ENCODE measurements at regions not wholly inside any gene's neighbourhood (a gene's known extent, or its start where the extent isn't known, plus 50 kb on each side); places are given as distances from the start of the nearest gene placed in this dataset.
"Not testable (repeated sequence)": the region's sequence is repeated elsewhere in the genome, so short reads cannot be mapped to it uniquely, and the experiment has no call there.

DNA sequence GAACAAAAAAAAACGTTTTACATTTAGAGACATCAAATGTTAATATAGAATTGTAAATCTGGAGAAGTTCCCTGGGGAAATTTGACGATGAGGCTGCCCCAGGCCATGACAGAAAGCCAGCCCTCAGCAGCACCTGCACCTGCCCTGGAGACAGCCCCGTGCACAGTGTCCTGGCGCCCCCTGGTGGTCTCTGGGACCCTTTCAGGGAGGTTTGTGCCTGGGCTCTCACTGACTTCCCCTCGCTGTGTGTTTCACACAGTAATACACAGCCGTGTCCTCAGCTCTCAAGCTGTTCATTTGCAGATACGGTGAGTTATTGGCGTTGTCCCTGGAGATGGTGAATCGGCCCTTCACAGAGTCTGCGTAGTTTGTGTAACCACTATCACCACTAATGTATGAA, 385.1 kb downstream of the TP53TG3F start:
- H2AFZ ChIP-seq (ENCODE audit: low read length); H3K4me3 ChIP-seq (ENCODE audit: low read length); H3K9ac ChIP-seq (ENCODE audit: low read length); H3K27ac ChIP-seq (ENCODE audit: low read length); H3K79me2 ChIP-seq (ENCODE audit: low read length); H3F3A ChIP-seq (ENCODE audit: insufficient read depth, low read length); H3K4me2 ChIP-seq (ENCODE audit: low read depth, low read length); H3K9me3 ChIP-seq (replicated peaks; ENCODE audit: insufficient read depth, low read length); H3K9me2 ChIP-seq (replicated peaks; ENCODE audit: insufficient read depth, low read length); H3K27me3 ChIP-seq (replicated peaks; ENCODE audit: insufficient read depth, low read length); H3K36me3 ChIP-seq (replicated peaks; ENCODE audit: insufficient read depth, low read length); H4K20me1 ChIP-seq (ENCODE audit: insufficient read depth, low read length); H3K4me1 ChIP-seq (ENCODE audit: low read length): not testable (repeated sequence)
- peak; percentile 7 for DNase-seq
- TF ChIP-seq, protein P1, sequence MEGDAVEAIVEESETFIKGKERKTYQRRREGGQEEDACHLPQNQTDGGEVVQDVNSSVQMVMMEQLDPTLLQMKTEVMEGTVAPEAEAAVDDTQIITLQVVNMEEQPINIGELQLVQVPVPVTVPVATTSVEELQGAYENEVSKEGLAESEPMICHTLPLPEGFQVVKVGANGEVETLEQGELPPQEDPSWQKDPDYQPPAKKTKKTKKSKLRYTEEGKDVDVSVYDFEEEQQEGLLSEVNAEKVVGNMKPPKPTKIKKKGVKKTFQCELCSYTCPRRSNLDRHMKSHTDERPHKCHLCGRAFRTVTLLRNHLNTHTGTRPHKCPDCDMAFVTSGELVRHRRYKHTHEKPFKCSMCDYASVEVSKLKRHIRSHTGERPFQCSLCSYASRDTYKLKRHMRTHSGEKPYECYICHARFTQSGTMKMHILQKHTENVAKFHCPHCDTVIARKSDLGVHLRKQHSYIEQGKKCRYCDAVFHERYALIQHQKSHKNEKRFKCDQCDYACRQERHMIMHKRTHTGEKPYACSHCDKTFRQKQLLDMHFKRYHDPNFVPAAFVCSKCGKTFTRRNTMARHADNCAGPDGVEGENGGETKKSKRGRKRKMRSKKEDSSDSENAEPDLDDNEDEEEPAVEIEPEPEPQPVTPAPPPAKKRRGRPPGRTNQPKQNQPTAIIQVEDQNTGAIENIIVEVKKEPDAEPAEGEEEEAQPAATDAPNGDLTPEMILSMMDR (IDR thresholded peaks at IDR 0.05; ENCODE audit: low read length): peak; percentile 17

Data from MM.1S (cell line).